HG03103 (cell line): ENCODE measurements at regions not wholly inside any gene's neighbourhood (a gene's known extent, or its start where the extent isn't known, plus 50 kb on each side); places are given as distances from the start of the nearest gene placed in this dataset.

Source experiments
- ATAC-seq: cut with Tn5 transposase; IDR thresholded peaks from one replicate; pipeline ENCODE4 v1.9.1; 2021; ENCODE audit warnings: low read depth; ENCODE audit not compliant: unreplicated experiment

GRCh38 chr13:103222683-103223082, 156.5 kb upstream of the SLC10A2 start:
- no peak for ATAC-seq

- no peak for ATAC-seq
These were observed 152.0 kb upstream of the SLC10A2 start for GRCh38 chr13:103218253-103218652.

GRCh38 chr13:103213152-103213551, 146.9 kb upstream of the SLC10A2 start:
- ATAC-seq = no peak

GRCh38 chr13:103210348-103210747, 144.1 kb upstream of the SLC10A2 start:
- ATAC-seq = no peak

GRCh38 chr13:103203735-103204330, 137.6 kb upstream of the SLC10A2 start:
- no peak for ATAC-seq

- no peak for ATAC-seq
These were observed 134.1 kb upstream of the SLC10A2 start for GRCh38 chr13:103200118-103200885.

GRCh38 chr13:103199380-103200088, 133.3 kb upstream of the SLC10A2 start:
- no peak for ATAC-seq

- no peak for ATAC-seq
These were observed 130.1 kb upstream of the SLC10A2 start for GRCh38 chr13:103196356-103196755.

GRCh38 chr13:103195762-103196161, 129.5 kb upstream of the SLC10A2 start:
- no peak for ATAC-seq

GRCh38 chr13:103194871-103195270, 128.7 kb upstream of the SLC10A2 start:
- no peak for ATAC-seq

- no peak for ATAC-seq
These were observed 126.4 kb upstream of the SLC10A2 start for GRCh38 chr13:103192511-103193135.

GRCh38 chr13:103190841-103191240, 124.6 kb upstream of the SLC10A2 start:
- no peak for ATAC-seq

GRCh38 chr13:103188713-103189326, 122.6 kb upstream of the SLC10A2 start:
- no peak for ATAC-seq

- no peak for ATAC-seq
These were observed 121.5 kb upstream of the SLC10A2 start for GRCh38 chr13:103187721-103188156.

GRCh38 chr13:103184413-103184812, 118.2 kb upstream of the SLC10A2 start:
- ATAC-seq = no peak

GRCh38 chr13:103178986-103179943, 113.0 kb upstream of the SLC10A2 start:
- no peak for ATAC-seq

- no peak for ATAC-seq
These were observed 108.7 kb upstream of the SLC10A2 start for GRCh38 chr13:103174966-103175365.

- no peak for ATAC-seq
These were observed 102.8 kb upstream of the SLC10A2 start for GRCh38 chr13:103168901-103169508.

- no peak for ATAC-seq
These were observed 98.0 kb upstream of the SLC10A2 start for GRCh38 chr13:103164251-103164650.
